Stimulated activated naive B cell treated with anti-CD40 and anti-IgM and Interleukin-4, amounts not matched to agents 10 μg/mL and 1 μg/mL and 100 μg/mL, for 72 hours (primary cell): ENCODE measurements at regions not wholly inside any gene's neighbourhood (a gene's known extent, or its start where the extent isn't known, plus 50 kb on each side); places are given as distances from the start of the nearest gene placed in this dataset.

Experiments
- ATAC-seq, 2 donors: fragments of 150-1000 bp; cut with Tn5 transposase; replicated peaks; 2 replicates each; pipeline ENCODE4 v1.10.0; 2021; ENCODE audit warnings: moderate library complexity in 1 of 2
- DNase-seq: peaks from one replicate; pipeline ENCODE4 v3.0.0; 2021
- H3K27ac Mint-ChIP-seq: one replicate; pipeline ENCODE4 v1.8.0; 2022; ENCODE audit warnings: mild to moderate bottlenecking, mixed read lengths
- H3K27me3 Mint-ChIP-seq, 2 donors: one replicate each; pipeline ENCODE4 v1.8.0; 2022; ENCODE audit warnings: mixed read lengths in 2 of 2
- H3K36me3 Mint-ChIP-seq, 2 donors: one replicate each; pipeline ENCODE4 v1.8.0; 2022; ENCODE audit warnings: mixed read lengths in 2 of 2, mild to moderate bottlenecking in 1 of 2
- H3K4me1 Mint-ChIP-seq, 2 donors: one replicate each; pipeline ENCODE4 v1.8.0; 2022; ENCODE audit warnings: mixed read lengths in 2 of 2, mild to moderate bottlenecking in 1 of 2
- H3K4me3 Mint-ChIP-seq, 2 donors: one replicate each; pipeline ENCODE4 v1.8.0; 2022; ENCODE audit warnings: mild to moderate bottlenecking in 2 of 2, mixed read lengths in 2 of 2, moderate library complexity in 1 of 2
- H3K9me3 Mint-ChIP-seq, 2 donors: one replicate each; pipeline ENCODE4 v1.8.0; 2022; ENCODE audit warnings: mixed read lengths in 2 of 2, mild to moderate bottlenecking in 1 of 2

DNA sequence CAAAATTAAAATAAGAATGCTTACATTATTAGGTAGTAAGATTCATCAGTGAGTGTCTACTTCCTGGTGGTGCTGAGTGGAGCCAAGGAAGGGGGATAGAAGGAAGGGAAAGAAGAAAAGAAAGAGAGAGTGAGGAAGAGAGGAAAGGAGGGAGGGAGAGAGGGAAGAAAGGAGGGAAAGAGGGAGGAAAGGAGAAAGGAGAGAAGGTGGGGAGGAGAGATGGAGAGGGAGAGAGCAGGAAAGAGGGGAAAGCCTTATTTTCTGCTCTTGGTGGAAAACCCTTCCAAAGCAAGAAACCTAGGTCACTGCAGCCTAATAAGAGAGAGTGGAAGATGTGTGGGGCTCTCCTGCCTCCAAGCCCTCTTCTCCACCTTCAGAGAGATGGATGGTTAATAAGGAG is 90.2 kb upstream of the EEF1E1 start:
- no peaks in the 10 kb centered on the region for H3K36me3 Mint-ChIP-seq
- H3K4me1 Mint-ChIP-seq, result no peaks in the 10 kb centered on the region
- DNase-seq (no peak), ATAC-seq (no peak)
- no peak overlapping the region for H3K4me3 Mint-ChIP-seq
- peaks cover 0 to 2% of the 10 kb centered on the region in 2 donors for H3K9me3 Mint-ChIP-seq
- H3K27me3 Mint-ChIP-seq, result peaks cover 16 to 24% of the 10 kb centered on the region in 2 donors
- no peak overlapping the region for H3K27ac Mint-ChIP-seq

DNA sequence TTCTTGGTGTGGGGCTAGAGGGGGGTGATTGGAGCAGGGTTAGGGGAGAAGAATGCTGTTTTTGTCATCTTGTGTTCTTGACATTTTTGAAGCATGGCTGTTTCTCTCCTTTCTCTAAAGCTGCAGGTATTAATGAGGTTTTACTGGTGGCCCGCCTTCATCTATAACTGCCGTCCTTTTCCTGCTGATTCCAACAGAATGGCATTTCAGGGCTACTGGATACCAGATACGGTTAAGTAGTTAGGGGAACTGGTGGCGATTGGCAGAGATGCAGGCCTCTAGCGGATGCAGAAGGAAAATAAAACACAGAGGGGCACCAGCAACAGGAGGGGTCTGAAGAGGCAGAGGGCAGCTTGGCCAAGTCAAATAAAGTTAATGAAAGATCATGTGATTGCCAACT is 89.7 kb upstream of the EEF1E1 start:
- Mint-ChIP-seq H3K4me1 (no peaks in the 10 kb centered on the region), H3K4me3 (no peak overlapping the region), H3K27me3 (peaks cover 16 to 24% of the 10 kb centered on the region in 2 donors), H3K36me3 (no peaks in the 10 kb centered on the region), H3K27ac (no peak overlapping the region), H3K9me3 (peaks cover 0 to 2% of the 10 kb centered on the region in 2 donors)
- DNase-seq, result no peak
- ATAC-seq, result no peak

DNA sequence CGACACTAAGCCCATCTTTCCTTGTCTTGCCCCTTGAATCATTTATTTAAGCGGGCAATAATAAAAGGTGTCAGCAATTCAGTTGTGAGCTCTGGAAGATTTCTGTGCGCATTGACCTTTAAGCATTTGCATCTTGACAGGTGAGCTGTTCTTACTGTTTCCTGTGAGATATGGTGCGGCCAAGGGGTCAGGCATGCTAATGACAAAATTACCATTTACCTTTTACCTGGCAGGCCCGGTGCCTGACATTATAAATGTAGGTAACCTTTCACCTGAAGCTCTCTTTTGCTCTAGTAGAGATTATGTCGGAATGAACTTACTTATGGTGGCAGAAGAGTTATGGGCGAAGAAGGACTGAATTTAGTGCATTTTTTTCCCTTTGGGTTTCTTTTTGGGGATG is 89.3 kb upstream of the EEF1E1 start:
- Mint-ChIP-seq H3K9me3 (no peaks in the 10 kb centered on the region), H3K27me3 (peaks cover 16 to 24% of the 10 kb centered on the region in 2 donors), H3K27ac (no peak overlapping the region), H3K4me1 (no peaks in the 10 kb centered on the region), H3K36me3 (no peaks in the 10 kb centered on the region), H3K4me3 (no peak overlapping the region)
- DNase-seq, result no peak
- ATAC-seq, result no peak

DNA sequence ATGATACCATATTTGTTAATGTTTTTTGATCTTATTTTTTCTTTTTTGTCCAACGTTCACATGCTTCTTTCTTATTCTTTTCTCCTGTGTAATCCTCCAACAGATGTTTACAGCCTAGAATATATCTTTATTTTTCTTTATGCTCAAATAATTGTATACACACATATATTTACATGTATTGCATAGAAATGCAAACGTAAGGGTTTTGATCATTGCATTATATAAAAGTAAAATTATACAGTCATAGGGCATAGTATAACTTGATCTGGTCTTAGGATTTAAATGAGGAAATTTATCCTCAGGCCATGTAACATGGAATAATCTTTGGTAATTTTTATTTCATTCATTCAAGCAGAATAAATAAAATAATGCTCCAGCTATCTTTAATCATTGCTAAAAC is 84.9 kb upstream of the EEF1E1 start:
- no peaks in the 10 kb centered on the region for H3K36me3 Mint-ChIP-seq
- H3K9me3 Mint-ChIP-seq, result no peaks in the 10 kb centered on the region
- peaks cover 0 to 1% of the 10 kb centered on the region in 2 donors for H3K4me1 Mint-ChIP-seq
- DNase-seq (no peak), ATAC-seq (no peak)
- no peak overlapping the region for H3K4me3 Mint-ChIP-seq
- peaks cover 19 to 23% of the 10 kb centered on the region in 2 donors for H3K27me3 Mint-ChIP-seq
- no peak overlapping the region for H3K27ac Mint-ChIP-seq

DNA sequence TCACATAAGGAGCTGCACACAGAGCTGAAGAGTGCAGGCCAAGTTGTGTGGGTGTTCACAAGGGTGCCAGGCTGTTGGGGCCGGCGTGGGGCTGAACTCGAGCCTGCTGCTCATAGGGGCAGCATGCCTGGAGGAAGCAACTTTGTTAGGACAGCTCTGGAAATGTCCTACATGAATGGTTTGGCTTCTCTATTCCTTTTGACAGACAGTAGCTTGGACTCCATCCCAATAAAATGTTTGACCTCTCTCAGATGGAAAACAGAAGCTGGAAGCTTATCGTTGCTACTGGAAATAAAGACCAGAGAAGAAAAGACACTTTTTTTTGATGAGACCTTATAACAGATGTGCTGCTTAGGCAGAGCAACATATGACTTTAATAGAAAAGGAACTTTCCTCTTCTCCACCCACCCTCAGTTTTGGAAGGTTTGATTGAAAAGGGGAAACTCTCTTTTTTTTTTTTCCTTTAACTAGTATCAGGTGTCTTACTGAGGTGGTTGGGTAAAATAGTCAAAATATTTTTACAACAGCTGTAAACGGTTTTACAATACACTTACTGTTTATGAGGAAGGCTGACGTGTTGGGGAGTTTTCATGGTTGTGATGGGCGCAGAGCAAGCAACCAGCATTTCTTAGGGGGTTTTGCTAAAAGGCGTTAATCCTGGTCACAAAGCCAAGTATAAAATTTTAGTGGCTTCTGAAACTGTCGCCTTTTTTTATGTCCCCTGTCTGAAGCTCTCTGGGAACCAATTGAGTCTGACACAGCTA is 80.7 kb upstream of the EEF1E1 start:
- ATAC-seq (no peak), DNase-seq (no peak)
- Mint-ChIP-seq H3K27ac (no peak overlapping the region), H3K27me3 (peaks cover 14 to 18% of the 10 kb centered on the region in 2 donors), H3K4me1 (peaks cover 0 to 1% of the 10 kb centered on the region in 2 donors), H3K4me3 (no peak overlapping the region), H3K9me3 (no peaks in the 10 kb centered on the region), H3K36me3 (no peaks in the 10 kb centered on the region)

DNA sequence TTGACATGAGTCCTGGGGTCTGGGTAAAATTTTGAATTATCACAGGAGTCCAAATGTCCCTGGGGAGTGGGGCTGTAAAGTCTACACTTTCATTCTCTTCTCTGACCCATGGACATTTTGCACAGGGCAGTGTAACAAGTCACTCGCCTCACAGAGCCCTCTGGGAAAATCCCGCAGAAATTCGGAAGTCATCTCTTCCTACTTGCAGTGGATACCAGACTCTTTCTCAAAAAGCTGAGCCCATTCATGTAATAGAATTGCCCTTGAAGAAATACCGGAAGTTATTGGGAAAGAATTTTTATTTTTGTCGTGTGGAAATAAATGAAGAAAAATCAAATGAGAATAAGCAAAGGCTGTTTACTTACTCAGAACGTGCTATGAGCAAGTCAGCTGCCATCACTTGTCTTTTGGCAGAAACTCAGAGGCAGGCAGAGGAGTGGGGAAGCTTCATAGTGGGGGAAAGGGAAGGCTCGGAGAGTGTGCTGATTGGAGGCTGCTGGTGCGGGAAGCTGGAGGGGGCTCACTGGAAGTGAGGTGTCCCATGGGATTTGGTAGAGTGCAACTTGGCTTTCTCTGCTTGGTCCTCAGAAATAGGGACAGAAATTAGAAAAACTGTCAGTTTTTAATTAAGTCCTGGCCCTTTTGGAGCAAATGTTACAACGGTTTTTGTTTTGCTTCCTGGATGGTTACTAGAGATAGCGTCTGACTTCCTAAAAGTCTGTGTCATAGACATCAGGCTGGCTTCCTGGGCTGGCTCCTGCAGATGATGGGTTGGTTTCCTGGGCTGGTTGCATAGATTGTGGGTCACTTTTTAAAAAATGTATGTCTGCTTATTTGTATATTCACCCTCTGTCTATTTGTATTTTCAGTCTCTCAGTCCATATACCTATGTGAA is 79.8 kb upstream of the EEF1E1 start:
- H3K36me3 Mint-ChIP-seq, result no peaks in the 10 kb centered on the region
- peaks cover 18 to 21% of the 10 kb centered on the region in 2 donors for H3K27me3 Mint-ChIP-seq
- no peak overlapping the region for H3K27ac Mint-ChIP-seq
- no peaks in the 10 kb centered on the region for H3K9me3 Mint-ChIP-seq
- DNase-seq, result no peak
- ATAC-seq, result no peak
- H3K4me3 Mint-ChIP-seq, result no peak overlapping the region
- peaks cover 0 to 1% of the 10 kb centered on the region in 2 donors for H3K4me1 Mint-ChIP-seq

DNA sequence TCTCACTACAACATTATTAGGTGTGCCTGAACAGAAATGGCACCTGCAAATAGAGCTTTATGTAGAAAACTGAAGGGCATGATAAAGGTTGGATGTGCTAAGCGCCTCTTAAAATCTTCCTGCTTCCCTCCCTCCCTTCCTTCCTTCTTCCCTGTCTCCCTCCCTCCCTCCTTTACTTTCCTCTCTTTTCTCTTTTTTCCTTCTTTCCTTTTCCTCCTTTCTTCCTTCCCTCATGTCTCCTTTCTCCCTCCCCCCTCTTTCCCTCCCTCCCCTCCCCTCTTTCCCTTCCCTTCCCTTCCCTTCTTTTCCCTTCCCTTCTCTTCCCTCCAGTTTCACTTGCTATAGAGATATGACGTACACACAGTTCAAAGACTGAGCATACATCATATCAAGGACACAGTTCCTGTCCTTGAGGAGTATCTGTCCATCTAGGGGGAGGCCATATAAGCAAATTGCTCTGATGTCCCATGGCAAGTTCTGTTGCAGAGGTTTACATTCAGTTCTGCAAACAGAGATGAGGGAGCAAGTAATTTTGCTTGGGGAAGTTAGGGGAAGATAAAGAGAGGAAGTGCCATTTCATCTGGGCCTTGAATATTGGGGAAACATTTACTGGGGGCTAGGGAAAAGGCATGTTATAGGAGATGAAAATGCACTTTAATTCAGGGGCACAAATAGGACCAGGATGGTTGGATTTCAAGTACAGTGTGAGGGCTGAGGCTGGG is 79.0 kb upstream of the EEF1E1 start:
- no peaks in the 10 kb centered on the region for H3K36me3 Mint-ChIP-seq
- no peak for DNase-seq
- peaks cover 0 to 1% of the 10 kb centered on the region in 2 donors for H3K4me1 Mint-ChIP-seq

DNA sequence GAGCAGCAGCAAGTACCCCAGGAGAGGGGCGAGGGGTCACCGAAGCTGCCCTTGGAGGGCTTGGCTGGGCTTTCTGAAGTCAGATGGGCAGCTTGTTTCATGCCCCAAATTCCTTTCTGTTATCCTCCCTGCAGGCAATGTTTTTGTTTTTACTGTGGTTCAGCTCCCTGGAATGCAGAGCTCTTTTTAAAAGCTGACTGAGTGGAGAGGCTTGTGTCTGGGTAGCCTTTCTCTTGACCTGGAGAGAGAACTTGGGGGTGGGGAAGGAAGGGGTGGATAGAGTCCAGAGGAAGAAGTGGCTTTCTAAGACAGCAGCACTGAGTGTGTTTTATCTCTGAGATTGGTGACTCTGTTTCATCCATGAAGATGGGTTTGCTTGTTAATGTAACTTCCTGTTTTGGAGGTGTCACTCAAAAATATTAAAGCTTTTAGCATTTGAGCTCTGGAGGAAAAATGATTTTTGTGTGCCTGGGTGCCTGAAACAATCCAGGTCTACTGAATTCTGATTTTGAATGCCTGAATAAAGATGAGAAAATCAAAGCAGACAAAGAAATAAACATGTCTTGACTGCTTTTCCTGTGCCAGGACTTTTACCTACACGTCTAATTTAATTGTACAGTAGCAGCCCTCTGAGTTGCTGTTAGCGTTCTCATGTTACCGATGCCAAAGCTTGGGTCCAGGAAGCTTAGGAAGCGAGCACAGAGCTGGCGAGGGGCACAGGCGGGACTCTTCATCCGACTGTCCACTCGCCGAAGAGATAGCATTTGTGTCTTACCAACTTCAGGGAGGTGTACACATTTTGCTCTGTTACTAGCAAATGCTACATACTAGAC is 78.2 kb upstream of the EEF1E1 start:
- ATAC-seq (no peak), DNase-seq (no peak)
- no peaks in the 10 kb centered on the region for H3K9me3 Mint-ChIP-seq
- H3K27me3 Mint-ChIP-seq, result peaks cover 16 to 29% of the 10 kb centered on the region in 2 donors
- peaks cover 0 to 1% of the 10 kb centered on the region in 2 donors for H3K4me1 Mint-ChIP-seq
- H3K27ac Mint-ChIP-seq, result no peak overlapping the region
- no peak overlapping the region for H3K4me3 Mint-ChIP-seq
- H3K36me3 Mint-ChIP-seq, result no peaks in the 10 kb centered on the region

More for the DNA sequence above, 79.0 kb upstream of the EEF1E1 start:
- no peak overlapping the region for H3K27ac Mint-ChIP-seq
- peaks cover 18 to 25% of the 10 kb centered on the region in 2 donors for H3K27me3 Mint-ChIP-seq
- H3K9me3 Mint-ChIP-seq, result no peaks in the 10 kb centered on the region
- no peak for ATAC-seq
- no peak overlapping the region for H3K4me3 Mint-ChIP-seq

DNA sequence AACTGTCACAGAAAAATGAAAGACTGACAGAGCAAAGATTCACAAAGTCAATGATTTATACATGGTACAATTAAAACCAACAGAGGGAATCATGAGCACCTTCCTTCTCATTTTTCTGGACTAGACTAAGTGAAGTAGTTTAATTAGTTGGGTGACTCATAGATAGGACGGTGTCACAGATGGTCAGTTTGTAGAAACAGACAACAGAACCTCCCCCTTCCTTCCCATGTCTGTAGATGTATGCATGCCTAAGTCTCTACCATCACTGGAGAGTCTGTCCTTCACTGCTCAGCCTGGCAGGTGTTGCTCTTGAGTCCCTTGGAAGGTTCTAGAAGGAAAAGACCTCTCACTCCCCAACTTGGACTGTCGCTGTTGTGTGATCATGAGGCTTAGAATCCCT is 75.4 kb upstream of the EEF1E1 start:
- DNase-seq (no peak), ATAC-seq (no peak)
- Mint-ChIP-seq H3K27me3 (peaks cover 23 to 33% of the 10 kb centered on the region in 2 donors), H3K9me3 (no peaks in the 10 kb centered on the region), H3K4me1 (no peaks in the 10 kb centered on the region), H3K27ac (no peak overlapping the region), H3K36me3 (no peaks in the 10 kb centered on the region), H3K4me3 (no peak overlapping the region)

DNA sequence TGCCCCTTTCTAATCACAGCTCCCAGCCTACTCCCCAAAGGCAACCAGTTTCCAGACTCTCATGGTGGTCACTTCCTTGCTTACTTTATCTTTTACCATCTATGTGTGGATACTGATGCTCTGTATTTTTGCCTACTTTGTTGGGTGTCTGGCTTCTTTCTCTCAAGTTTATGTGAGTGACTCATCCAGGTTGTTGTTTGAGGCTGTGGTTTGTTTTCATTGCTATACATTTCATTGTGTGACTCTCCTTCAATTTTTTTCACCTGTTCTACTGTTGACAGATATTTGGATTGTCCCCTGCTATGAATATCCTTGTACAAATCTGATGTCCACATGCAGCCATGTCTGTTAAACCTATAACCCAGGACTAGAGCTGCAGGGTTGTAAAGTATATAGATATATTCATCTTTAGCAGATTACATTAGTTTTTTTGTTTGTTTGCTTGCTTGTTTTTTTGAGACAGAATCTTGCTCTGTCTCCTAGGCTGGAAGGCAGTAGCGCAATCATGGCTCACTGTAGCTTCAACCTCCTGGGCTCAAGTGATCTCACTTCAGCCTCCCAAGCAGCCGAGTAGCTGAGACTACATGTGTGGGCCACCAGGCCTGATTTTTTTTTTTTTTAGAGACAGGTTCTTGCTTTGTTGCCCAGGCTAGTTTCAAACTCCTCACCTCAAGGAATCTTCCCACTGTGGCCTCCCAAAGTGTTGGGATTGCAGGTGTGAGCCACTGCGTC is 72.9 kb upstream of the EEF1E1 start:
- Mint-ChIP-seq H3K36me3 (no peaks in the 10 kb centered on the region), H3K27ac (no peak overlapping the region), H3K4me3 (no peak overlapping the region), H3K4me1 (no peaks in the 10 kb centered on the region), H3K9me3 (no peaks in the 10 kb centered on the region), H3K27me3 (peaks cover 18 to 21% of the 10 kb centered on the region in 2 donors)
- DNase-seq (no peak), ATAC-seq (no peak)

DNA sequence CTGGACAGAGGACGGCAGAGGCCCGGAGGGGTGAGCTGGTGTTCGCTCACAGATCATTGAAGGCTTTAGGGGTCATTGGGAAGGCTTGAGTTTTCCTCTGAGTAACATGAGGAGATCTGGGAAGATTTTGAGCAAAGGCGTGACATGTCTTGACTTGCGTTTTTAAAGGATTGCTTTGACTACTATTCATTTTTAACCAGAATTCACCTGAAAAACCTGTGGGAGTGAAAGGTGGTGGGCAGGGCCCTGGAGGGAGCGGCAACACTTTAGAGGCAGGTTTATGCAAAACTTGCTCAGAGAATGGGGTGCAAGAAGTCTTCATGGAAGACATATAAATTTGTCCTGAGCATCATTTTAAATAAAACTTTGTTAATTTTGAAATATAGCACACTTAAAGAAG is 72.2 kb upstream of the EEF1E1 start:
- no peak for DNase-seq
- no peak for ATAC-seq
- H3K9me3 Mint-ChIP-seq, result no peaks in the 10 kb centered on the region
- H3K27me3 Mint-ChIP-seq, result peaks cover 18 to 21% of the 10 kb centered on the region in 2 donors
- no peak overlapping the region for H3K4me3 Mint-ChIP-seq
- H3K36me3 Mint-ChIP-seq, result no peaks in the 10 kb centered on the region
- no peaks in the 10 kb centered on the region for H3K4me1 Mint-ChIP-seq
- no peak overlapping the region for H3K27ac Mint-ChIP-seq

DNA sequence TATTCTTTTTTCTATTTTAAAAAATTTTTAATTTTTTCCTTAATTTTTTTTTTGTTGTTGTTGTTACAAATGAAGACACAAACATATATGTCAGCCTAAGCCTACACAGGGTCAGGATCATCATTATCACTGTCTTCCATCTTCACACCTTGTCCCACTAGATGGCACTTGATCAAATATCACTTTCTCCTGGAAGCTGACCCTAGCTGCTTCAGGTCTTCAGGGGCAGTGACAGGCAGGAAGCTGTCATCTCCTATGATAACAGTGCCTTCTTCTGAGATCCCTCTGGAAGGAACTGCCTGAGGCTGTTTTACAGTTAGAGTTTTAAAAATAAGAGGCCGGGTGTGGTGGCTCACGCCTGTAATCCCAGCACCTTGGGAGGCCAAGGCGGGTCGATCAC is 70.2 kb upstream of the EEF1E1 start:
- Mint-ChIP-seq H3K27ac (no peak overlapping the region), H3K27me3 (peaks cover 19 to 20% of the 10 kb centered on the region in 2 donors), H3K36me3 (no peaks in the 10 kb centered on the region), H3K4me3 (no peak overlapping the region), H3K4me1 (no peaks in the 10 kb centered on the region), H3K9me3 (no peaks in the 10 kb centered on the region)
- DNase-seq (no peak), ATAC-seq (no peak)

DNA sequence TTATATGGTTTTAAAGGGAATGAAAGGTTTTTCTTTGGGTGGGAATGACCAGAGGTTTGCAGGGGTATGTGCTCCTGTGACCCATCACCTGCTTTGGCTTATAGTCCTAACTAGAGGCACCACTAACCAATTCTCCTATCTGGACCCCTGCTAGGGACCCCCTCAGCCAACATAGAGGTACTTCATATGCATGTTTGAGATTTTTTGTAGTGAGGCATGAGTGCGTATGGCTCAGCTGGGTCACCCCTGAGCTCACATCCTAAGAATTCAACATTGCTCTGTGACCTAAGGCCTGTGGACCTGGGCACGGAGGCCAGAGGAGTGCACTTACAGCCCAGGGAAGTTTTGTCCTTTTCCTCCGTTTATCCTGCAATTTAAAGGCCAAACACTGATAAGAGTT is 68.4 kb upstream of the EEF1E1 start:
- Mint-ChIP-seq H3K27me3 (peaks cover 8 to 23% of the 10 kb centered on the region in 2 donors), H3K9me3 (no peaks in the 10 kb centered on the region), H3K4me3 (no peak overlapping the region), H3K4me1 (no peaks in the 10 kb centered on the region), H3K27ac (no peak overlapping the region), H3K36me3 (no peaks in the 10 kb centered on the region)
- ATAC-seq (no peak), DNase-seq (no peak)
